ENCODE measurements at regions not wholly inside any gene's neighbourhood (a gene's known extent, or its start where the extent isn't known, plus 50 kb on each side); places are given as distances from the start of the nearest gene placed in this dataset.
A peak's percentile ranks its signal among the peaks of the same experiment; 100 is the strongest.
"Not testable (repeated sequence)": the region's sequence is repeated elsewhere in the genome, so short reads cannot be mapped to it uniquely, and the experiment has no call there.

GRCh38 chr5:129243039-129243438 lies 148.5 kb downstream of the ISOC1 start:
- TF ChIP-seq CTCF (IDR thresholded peaks at IDR 0.05; ENCODE audit: insufficient read depth, low read depth, low read length, missing control alignments): no peak
- H3K4me3 ChIP-seq (ENCODE audit: low read depth, low read length): no peak overlapping the region
- DNase-seq (ENCODE audit: low read depth): no peak

- TF ChIP-seq CTCF (IDR thresholded peaks at IDR 0.05; ENCODE audit: insufficient read depth, low read depth, low read length, missing control alignments): no peak
- H3K4me3 ChIP-seq (ENCODE audit: low read depth, low read length): no peak overlapping the region
- DNase-seq (ENCODE audit: low read depth): no peak
Observed at GRCh38 chr5:129244478-129244877, 149.9 kb downstream of the ISOC1 start.

GRCh38 chr5:129245489-129245888 lies 150.9 kb downstream of the ISOC1 start:
- DNase-seq (ENCODE audit: low read depth): no peak
- H3K4me3 ChIP-seq (ENCODE audit: low read depth, low read length): no peak overlapping the region
- no peak for TF ChIP-seq CTCF (IDR thresholded peaks at IDR 0.05; ENCODE audit: insufficient read depth, low read depth, low read length, missing control alignments)

GRCh38 chr5:129246088-129246487 lies 151.5 kb downstream of the ISOC1 start:
- no peak overlapping the region for H3K4me3 ChIP-seq (ENCODE audit: low read depth, low read length)
- TF ChIP-seq CTCF (IDR thresholded peaks at IDR 0.05; ENCODE audit: insufficient read depth, low read depth, low read length, missing control alignments): no peak
- DNase-seq (ENCODE audit: low read depth): no peak

- H3K4me3 ChIP-seq (ENCODE audit: low read depth, low read length): no peak overlapping the region
- TF ChIP-seq CTCF (IDR thresholded peaks at IDR 0.05; ENCODE audit: insufficient read depth, low read depth, low read length, missing control alignments): no peak
- no peak for DNase-seq (ENCODE audit: low read depth)
Observed at GRCh38 chr5:129249886-129250285, 155.3 kb downstream of the ISOC1 start.

GRCh38 chr5:129271308-129271707 lies 176.8 kb downstream of the ISOC1 start:
- peak; percentile 21 for DNase-seq (ENCODE audit: low read depth)
- peak; percentile 12 for TF ChIP-seq CTCF (IDR thresholded peaks at IDR 0.05; ENCODE audit: insufficient read depth, low read depth, low read length, missing control alignments)
- no peak overlapping the region for H3K4me3 ChIP-seq (ENCODE audit: low read depth, low read length)

- H3K4me3 ChIP-seq (ENCODE audit: low read depth, low read length): no peak overlapping the region
- no peak for TF ChIP-seq CTCF (IDR thresholded peaks at IDR 0.05; ENCODE audit: insufficient read depth, low read depth, low read length, missing control alignments)
- DNase-seq (ENCODE audit: low read depth): no peak
Observed at GRCh38 chr5:129284010-129284409, 176.1 kb upstream of the ADAMTS19 start.

- not testable (repeated sequence) for H3K4me3 ChIP-seq (ENCODE audit: low read depth, low read length); DNase-seq (ENCODE audit: low read depth)
Observed at GRCh38 chr5:129294216-129294615, 165.9 kb upstream of the ADAMTS19 start.
